ENCODE measurements at regions not wholly inside any gene's neighbourhood (a gene's known extent, or its start where the extent isn't known, plus 50 kb on each side); places are given as distances from the start of the nearest gene placed in this dataset.

DNA sequence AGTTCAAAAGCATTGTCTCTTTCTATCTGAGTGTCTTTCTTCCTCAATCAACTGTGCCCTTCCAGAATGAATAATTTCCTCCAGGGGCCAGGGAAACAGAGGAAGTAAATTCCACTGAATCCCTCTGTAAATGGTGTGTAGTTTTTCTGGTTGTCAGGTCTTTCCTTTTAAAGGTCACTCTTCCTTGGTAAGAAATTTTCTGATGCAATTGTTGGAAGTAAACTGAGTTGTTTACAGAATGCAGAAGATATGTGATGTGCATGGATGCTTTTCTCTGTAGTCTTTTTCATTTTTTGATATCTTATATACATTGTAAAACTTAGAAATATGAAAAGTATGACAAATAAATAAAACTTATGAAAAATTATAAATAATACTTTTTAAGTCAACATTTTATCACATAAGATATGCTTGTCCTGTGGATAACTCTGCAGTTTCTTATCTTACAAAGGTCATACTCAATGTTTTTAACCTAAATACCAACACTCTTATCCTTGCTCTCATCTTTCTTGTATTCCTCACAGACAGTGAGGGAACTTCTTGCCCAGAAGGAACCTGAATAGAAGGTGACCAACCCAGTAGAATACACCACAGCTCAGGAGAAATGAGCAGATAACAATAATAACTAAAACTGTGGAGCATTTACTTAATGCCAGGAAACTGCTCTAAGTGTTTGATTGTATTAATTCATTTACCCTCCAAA, 234.5 kb downstream of the METTL4 start:
- DNase-seq = no peak

DNA sequence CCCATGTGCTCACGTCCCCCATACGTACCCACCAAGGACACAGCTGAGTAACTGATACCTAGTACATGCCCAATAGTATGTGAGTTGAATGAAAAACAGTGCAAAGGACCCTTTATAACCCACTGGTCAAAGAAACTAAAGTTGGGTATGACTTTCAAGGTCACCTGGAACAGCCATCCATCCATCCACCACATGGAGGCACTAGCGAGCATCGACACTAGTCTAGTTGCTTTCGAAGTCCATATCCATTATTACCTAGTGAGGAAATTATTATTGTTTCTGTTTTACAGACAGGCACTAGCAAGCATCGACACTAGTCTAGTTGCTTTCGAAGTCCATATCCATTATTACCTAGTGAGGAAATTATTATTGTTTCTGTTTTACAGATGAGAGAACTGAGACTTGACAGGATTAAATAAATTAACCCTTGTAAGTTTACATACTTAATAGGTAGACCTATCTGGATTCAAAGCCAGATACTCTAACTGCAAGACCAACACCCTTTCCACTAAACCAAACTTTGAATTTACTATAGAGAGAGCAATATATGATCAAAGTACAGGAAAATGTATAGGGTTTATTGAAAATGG, 233.7 kb downstream of the METTL4 start:
- DNase-seq = peak; percentile 31

DNA sequence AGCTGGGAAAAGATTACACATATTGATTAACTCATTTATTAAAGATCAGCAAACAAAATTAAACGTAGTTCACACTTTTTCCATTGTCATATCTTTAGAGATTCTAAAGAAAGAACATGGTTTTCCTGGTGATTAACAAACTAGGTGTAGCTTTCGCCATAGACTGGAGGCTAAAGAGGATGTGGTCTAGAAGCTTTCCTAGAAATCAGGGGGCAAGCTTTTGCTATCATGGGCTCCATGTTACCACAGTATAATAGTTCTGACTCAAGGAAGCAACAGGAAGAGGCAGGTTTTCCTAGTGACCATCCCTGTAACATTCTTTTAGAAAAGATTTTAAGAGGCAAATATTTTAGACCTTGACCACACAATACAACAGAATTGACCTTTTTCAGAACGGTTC, 232.7 kb downstream of the METTL4 start:
- DNase-seq = no peak

DNA sequence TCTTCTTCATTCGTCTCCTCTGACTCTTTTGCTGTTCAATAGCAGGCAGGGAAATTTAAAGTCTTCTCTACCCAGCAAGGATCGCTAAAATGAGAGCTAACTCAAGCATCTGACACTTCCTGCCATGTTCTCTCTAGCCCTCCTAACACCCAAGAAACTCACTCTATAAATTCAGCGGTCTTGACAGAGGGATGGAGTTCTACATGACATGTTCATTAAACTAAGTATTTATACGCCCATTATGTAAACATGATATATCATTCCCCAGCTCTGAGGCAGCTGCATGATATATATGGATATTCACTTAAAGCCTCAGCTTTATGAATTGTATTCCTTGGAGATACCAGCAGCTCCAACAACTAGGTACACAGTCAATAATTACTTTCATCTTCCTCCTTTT, 231.0 kb downstream of the METTL4 start:
- DNase-seq = no peak

DNA sequence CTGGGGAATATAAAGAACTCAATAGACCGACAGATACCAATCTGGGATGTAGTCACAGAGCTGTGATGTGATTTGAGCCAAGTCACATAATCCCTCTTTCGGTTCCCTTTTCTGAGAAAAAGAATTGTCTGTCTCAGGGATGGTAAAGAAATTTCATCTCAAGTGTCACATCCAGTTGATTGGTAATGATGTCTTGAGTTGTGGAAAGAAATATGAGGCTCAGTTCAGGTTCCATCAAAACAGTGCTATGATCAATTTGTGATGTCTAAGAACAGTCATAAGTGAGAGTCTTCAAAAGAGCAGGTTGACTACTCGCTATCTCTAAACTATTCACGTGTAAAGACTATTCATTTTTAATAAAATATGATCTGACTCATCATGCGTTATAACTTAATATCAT, 223.3 kb downstream of the METTL4 start:
- no peak for DNase-seq

DNA sequence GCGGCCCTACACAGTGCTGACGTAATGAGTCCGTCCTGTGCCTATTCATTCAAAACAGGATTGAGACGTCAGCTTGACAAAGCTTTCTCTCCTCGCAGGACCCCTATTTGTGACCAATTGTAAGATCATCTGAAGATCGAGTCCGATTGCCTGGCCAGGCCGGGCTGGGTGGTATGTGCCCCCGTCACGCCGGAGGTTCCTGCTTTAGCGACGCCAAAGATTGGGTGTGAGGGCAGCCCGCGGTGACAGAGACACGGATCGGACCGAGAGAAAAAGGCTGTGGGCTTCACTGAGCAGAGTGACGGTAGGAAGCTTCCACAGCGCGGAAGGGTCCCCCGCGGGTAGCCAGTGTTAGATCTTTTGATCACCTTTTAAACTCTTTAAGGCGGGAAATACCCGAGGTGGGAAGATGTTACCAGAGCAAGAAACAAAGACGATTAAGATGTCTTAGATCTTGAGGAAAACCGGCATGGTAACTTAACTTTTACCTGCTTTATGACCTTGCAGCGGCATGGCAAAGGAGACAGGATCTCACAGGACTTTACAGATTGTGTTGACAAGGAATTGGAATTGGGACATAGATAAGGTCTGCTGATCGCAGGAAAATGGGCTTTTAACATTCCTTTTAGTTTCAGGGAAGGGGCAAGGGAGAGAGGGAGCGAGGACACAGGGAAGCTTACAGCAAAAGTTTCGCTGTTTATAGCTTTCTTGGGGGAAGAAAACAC, 220.0 kb downstream of the METTL4 start:
- no peak for DNase-seq

DNA sequence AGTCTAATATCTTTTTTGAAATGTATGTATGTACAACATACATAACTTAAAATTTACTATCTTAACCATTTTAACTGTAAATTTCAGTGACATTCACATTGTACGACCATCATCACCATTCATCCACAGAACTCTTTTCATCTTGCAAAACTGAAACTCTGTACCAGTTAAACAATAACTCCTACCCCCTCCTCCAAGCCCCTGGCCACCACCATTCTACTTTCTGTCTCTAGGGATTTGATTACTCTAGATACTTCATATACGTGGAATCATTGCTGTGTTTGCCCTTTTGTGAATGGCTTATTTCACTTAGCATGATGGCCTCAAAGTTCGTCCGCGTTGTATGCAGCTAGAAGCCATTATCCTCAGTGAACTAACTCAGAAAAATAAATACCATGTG, 217.0 kb downstream of the METTL4 start:
- no peak for DNase-seq

DNA sequence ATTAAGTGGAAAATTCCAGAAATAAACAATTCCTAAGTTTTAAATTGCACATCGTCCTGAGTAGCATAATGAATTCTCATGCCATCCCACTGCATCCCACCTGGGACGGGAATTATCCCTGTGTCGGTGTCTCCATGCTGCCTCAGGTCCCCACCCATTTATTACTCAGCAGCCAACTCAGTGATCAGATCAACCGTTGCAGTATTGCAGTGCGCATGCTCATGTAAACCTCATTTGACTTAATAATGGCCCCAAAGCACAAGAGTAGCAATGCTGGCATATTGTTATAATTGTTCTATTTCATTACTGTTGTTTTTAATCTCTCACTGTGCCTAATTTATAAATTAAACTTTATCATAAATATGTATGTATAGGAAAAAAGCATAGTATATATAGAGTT, 214.4 kb downstream of the METTL4 start:
- DNase-seq = no peak

DNA sequence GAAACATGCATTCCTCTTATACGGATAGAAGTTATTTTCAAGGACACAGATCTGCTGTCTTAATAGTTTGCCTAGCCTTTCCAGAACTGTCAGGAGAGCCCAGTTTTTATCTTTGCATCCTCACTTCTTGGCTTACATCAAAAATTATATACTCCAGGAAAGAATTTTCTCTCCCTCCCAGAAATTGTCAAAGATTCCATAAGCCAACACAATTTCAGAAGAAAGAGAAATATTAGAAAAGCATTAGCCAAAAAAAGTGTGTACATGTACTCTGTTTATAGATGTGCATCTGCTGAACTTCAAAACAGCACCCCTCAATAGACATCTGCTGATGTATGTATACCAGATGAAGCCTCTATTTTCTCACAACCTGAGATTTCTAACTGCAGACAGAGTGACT, 210.4 kb downstream of the METTL4 start:
- no peak for DNase-seq

DNA sequence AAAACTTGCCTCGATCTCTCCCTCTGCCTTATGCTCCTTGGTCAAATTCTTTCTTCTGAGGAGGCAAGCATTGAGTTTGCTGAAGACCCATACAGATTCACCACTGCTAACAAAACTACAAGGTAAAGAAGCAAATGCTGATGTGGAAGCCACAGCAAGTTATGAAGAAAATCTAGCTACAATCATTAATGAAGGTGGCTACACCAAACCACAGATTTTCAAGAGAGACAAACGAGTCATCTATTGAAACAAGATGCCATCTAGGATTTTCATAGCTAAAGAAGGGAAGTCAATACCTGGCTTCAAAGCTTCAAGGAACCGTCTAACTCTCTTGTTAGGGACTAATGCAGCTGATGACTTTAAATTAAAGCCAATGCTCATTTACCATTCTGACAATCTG, 203.2 kb downstream of the METTL4 start:
- no peak for DNase-seq

DNA sequence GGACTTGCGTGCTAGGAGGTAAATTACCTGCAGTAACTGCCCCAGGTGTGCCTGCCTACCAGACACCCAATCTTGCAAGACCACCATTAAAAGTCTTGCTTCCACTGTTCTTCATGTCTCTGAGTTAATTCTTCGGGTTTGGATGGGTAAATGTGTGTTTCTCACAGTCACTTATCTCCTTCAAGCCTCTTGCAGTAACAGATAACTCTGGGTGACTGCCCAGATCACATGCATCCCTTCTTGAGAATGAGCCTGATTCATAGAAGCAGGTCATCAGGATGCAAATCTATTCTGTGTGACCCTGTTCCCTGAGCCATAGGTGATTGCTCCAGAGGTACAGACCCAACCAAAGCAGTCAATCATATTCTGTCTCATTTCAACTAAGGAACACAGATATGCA, 194.6 kb downstream of the METTL4 start:
- no peak for DNase-seq

DNA sequence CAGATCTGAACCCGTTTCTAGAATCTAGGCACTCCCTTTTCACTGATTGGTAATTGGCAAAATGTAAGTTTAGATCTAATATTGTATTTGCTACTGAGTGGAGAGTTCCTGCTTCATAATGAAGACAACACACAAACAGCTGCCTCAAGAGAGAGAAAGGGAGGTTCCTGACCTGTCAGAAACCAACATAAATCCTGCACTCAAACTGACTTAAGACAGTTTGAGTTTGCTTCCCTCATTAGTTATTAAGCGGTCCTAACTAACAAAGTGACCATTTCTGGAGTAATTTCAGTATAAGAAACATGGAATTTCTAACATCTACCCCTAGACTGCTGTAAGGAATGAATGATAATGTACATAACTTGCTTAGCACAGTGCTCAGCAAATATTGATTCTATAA, 191.2 kb downstream of the METTL4 start:
- DNase-seq = no peak

DNA sequence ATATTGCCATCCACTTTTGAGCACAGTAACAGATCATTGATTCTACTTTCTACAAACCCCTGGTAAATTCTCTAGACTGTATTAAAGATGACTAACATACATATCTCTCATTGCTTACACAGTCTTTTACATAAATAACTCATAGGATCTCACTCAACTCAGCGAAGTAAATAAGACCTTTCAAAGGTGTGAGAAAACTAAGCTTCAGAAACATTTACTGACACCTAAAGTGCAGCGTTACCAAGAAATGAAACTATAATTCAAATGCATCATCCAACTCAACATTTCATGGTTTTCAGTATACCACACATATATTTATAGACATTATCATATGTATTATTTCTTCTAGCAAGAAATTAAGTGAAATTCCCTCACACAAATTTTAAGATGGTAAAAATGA, 189.8 kb downstream of the METTL4 start:
- DNase-seq = no peak

DNA sequence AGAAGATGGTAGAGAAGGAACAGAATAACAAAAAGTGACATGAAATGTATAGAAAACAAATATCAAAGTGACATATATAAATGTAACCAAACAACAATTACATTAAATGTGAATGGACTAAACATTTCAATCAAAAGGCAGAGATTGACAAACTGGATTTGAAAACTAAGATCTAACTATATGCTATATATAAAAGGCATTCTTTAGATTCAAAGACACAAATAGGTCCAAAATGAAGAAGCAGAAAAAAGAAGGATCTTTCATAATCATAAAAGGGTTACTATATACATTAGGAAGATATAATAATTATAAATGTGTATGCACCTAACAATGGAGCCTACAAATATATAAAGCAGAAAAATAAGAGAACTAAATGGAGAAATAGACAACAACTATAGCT, 183.7 kb downstream of the METTL4 start:
- no peak for DNase-seq

DNA sequence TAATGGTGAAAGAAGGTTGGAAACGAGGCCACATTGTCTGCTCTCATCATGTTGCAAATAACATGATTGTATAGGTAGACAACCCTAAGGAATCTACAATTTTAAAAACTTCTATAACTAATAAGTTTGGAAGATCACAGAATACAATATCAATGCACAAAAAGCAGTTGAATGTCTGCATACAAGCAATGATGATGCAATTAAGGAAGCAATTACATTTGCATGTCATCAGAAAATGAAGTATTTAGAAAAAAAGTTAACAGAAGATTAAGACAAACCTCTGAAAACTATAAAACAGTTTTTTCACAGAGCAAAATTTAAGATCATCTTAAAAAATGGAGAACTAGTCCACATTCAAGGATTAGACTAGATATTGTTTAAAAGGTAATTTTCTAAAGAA, 181.1 kb downstream of the METTL4 start:
- DNase-seq = no peak

DNA sequence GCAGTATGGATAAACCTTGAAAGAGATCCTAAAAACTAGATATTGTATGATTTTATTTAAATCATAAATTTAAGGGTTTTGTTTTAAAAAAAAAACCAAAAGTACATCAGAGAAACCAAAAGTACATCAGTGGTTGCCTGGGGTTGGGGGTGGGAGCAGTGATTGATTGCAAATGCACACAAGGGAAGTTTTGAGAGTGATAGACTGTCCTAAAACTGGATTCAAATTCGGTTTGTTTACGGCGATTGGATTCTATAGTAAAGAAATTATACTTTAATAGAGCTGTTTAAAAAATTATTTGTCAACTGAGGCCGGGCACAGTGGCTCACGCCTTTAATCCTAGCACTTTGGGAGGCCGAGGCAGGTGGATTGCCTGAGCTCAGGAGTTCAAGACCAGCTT, 179.8 kb downstream of the METTL4 start:
- DNase-seq = no peak

DNA sequence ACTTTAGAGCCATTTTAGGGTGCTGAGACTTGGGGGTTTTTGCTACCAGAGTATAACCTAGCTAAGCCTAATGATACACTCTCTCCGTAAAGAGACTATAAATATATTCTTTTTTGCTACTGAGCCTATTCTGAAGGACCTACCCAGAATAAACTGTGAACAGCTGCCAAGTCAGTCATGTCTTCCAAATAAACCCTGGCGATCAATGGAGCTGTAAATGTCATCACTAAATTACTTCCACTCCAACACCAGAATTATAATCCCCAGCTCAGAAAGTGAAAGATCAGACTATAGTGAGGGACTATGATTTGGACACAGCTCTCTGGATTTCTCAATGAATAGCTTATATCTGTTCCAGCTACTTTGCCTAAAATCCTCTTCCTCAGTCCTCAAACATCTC, 178.9 kb downstream of the METTL4 start:
- no peak for DNase-seq

DNA sequence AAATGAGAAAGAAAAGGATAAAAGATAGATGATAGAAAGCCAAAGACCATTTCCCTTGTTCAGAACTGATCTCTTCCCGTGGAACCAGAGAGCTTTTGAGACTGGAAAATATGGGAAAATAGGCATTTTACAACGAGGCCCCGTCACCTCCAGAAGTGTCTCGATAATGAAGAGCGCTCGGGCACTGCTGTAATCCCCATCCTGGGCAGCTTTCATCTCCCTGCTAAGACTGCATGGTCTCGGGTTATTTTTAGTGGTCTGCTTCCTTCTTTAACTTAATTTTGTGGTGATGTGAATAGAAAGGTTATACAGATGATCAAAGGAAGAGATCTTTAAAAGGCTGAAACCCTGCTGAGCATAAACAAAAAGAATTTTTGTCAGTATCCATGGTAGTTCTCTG, 176.6 kb downstream of the METTL4 start:
- no peak for DNase-seq

DNA sequence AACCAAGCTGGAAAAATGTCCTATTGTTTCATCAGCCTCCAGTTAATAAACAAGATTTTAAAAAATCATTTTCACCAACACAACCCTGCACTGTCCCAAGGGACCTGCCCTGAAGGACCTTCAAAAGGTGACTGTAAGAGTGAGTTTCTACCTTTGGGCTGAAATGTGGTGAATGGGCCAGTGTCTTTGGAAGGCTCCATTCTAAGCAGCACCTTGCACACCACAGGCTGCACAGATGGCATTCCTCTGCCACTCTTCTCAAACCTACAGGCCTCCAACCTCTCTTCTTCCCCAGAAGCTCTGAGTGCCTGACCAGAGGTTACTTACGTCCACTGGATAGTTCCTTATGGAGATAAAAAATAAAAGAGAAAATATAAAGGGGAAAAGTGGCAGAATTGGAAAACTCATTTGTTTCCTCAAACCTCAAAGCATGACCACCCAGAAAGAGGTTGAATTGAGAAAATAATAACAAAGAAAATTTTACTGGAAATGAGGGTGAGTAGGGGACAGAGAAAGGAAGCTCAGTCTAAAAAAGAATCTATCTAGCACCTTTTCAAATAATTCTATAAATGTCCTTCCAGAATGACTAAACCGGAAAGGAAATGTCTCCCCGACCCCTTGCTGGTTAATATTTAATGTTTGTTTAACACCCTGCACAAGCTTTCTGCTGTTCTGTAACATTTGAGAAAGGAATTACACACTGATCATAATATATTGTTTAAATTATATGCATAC, 175.7 kb downstream of the METTL4 start:
- DNase-seq = no peak

DNA sequence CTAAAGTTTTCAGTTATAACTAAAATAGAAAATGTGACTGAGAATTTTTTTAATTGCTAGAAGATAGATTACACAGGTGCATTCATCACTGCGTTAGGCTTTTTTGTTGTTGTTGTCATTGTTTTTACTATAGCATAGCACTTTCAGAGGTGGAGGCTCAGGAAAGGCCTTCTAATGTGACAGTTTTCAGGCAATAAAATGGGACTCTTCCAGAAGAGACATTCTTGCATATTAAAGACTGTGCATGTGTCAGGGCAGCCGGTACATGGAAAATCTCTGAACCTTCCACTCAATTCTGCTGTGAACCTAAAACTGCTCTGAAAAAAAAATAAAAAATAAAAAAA, 175.2 kb downstream of the METTL4 start:
- no peak for DNase-seq

DNA sequence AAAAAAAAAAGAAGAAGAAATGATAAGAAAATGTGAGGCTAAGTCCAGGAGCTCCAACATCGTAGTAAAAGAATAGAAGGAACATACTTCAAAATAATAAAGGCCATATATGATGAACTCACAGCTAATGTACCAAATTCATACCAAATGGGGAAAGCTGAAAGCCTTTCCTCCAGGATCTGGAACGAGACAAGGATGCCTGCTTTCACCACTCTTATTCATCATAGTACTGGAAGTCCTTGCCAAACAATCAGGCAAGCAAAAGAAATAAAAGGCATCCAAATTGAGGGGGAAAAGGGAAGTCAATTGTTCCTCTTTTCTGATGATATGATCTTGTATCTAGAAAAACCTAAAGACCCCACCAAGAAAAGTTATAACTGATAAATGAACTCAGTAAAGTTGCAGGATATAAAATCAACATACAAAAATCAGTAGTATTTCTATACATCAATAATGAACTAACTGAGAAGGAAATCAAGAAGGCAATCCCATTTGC, 170.6 kb downstream of the METTL4 start:
- DNase-seq = no peak

DNA sequence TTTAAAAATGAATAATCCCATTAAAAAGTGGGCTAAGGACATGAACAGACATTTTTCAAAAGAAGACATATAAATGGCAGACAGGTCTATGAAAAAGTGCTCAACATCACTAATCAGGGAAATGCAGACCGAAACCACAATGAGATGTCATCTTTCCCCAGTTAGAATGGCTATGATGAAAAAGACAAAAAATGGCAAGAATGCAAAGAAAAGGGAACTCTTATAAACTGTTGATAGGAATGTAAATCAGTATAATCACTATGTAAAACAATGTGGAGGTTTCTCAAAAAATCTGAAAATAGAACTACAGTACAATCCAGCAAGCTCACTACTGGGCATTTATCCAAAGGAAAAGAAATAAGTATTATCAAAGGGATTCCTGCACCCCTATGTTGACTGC, 169.2 kb downstream of the METTL4 start:
- DNase-seq = peak; percentile 7

DNA sequence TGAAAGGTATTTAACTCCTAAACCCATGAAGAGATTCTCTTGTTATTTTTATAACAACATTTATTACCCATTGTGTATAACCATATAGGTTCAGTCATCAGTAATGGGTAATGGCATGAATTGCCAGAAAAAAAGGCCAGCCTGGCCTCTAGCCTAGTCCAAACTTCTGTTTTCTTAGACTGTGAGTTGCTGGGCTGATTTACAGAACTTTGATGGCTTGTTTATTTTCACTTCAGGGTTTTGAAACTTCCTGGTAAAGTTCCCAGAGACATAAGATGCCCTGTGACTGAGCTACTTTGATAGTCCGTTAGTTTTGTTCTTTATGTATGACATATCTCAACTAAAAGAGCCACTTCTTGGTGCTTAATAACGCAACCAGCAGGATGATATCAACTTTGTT, 164.8 kb downstream of the METTL4 start:
- peak; percentile 70 for DNase-seq

DNA sequence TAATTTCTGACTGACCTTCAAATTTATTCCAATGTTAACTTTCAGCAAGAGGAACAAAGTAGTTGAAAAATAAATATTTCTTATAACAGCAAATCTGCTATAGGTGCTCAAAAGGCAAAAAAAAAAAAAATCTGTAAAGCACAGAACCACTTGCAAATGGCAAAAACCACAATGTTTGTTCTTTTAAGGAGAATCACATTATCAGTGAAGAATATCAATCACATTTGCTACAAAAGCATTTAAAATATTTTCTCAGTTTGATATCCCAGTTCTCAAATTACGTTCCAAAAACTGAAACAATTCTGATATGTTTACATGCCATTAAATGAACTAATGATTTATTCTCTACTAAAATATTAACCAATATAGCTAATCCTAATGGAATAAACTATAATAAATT, 163.3 kb downstream of the METTL4 start:
- DNase-seq = no peak

All from HCEC 1CT (cell line).